ENCODE measurements at regions not wholly inside any gene's neighbourhood (a gene's known extent, or its start where the extent isn't known, plus 50 kb on each side); places are given as distances from the start of the nearest gene placed in this dataset.

GRCh38 chr3:76308541-76308940 lies 523.2 kb upstream of the ZNF717 start:
- TF ChIP-seq CTCF (IDR thresholded peaks at IDR 0.05) = no peak
- TF ChIP-seq POLR2AphosphoS5 (IDR thresholded peaks at IDR 0.05) = no peak

Measured in stomach (tissue), 4 donors.